ENCODE measurements at regions not wholly inside any gene's neighbourhood (a gene's known extent, or its start where the extent isn't known, plus 50 kb on each side); places are given as distances from the start of the nearest gene placed in this dataset.
"Not testable (repeated sequence)": the region's sequence is repeated elsewhere in the genome, so short reads cannot be mapped to it uniquely, and the experiment has no call there.

- DNase-seq = no peak
Measured at GRCh38 chr21:27058673-27059605, 92.1 kb upstream of the ADAMTS5 start.

GRCh38 chr21:27057997-27058396, 91.1 kb upstream of the ADAMTS5 start:
- no peak for DNase-seq

GRCh38 chr21:27047658-27048314, 80.9 kb upstream of the ADAMTS5 start:
- no peak for DNase-seq

GRCh38 chr21:27047283-27047657, 80.4 kb upstream of the ADAMTS5 start:
- no peak for DNase-seq

GRCh38 chr21:27045281-27045985, 78.5 kb upstream of the ADAMTS5 start:
- DNase-seq = no peak

GRCh38 chr21:27043377-27043776, 76.5 kb upstream of the ADAMTS5 start:
- DNase-seq = no peak

GRCh38 chr21:27040738-27041469, 74.0 kb upstream of the ADAMTS5 start:
- DNase-seq = no peak

DNA sequence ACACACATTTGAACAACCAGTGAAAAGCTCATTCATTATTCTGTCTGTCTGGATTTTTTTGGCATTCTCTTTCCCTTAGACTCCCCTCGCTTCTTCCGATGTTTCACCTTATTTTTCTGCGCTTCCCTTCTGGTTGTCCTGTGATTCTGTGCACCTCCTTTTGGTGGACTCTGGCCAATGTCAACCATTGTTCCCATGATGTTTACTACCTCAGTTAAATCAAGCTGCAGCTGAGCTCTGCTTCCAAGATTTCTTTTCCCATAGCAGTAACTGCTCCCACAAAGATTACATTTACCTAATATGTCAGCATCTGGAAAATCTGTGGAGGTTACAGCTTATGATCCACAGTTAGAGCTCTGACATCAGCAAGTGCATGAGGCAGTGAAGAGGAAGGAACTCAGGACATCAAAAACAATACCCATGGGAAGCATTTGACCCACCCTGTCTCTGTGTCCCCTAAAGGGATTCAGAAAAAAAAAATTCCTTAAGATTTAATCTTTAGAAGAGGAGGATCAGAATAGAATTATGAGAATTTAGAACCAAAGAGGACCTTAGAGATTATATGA, 69.9 kb upstream of the ADAMTS5 start:
- no peak for DNase-seq

GRCh38 chr21:27035791-27036190, 68.9 kb upstream of the ADAMTS5 start:
- no peak for DNase-seq

- no peak for DNase-seq
Measured at GRCh38 chr21:27034796-27035195, 67.9 kb upstream of the ADAMTS5 start.

DNA sequence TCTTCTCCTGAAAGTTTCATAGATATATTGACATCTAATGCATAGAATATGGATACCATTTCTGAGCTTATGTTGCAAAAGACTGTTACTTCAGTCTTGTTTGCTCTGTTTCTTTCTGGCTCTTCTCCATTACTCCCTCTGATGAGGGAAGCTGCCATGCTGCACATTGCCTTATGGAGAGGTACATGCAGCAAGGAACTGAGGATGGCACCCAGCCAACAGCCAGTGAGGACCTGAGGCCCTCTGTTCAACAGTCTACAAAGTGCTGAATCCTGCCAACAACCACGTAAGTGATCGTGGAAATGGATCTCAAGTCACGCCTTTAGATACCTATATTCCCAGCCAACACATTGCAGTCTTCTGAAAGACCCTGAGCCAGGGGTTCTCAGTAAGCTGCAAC, 66.6 kb upstream of the ADAMTS5 start:
- DNase-seq = no peak

- DNase-seq = no peak
Measured at GRCh38 chr21:27026501-27026900, 59.6 kb upstream of the ADAMTS5 start.

DNA sequence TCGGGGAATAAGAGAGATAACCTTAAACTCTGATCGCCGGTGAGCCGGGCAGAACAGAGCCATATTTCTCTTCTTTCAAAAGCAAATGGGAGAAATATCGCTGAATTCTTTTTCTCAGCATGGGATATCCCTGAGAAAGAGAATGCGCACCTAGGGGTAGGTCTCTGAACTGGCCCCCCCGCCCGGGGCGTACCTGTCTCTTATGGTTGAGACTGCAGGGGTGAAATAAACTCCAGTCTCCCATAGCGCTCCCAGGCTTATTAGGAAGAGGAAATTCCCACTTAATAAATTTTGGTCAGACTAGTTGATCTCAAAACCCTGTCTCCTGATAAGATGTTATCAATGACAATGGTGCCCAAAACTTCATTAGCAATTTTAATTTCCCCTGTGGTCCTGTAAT, 58.8 kb upstream of the ADAMTS5 start:
- not testable (repeated sequence) for DNase-seq

GRCh38 chr21:27024971-27025370, 58.1 kb upstream of the ADAMTS5 start:
- DNase-seq = no peak

DNA sequence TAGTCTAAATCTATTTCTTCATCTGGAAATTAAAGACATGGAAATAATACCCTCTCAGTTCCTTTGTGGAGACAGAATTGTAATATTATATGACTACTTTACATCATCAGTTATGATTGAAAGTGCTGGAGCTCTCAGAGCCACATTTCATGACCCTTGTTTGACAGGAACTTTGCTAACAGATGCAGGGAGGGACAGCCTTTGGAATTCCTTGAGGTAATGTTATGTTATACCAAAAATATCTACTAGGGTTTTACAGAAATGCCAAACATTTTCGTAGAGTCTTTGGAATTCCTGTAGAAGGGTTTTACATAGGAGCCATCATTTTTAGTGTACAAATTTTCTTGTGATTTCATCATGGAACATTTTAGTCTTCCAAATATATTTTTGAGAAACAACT, 57.4 kb upstream of the ADAMTS5 start:
- DNase-seq = no peak

GRCh38 chr21:27023186-27023585, 56.3 kb upstream of the ADAMTS5 start:
- DNase-seq = no peak

GRCh38 chr21:27021801-27022200, 54.9 kb upstream of the ADAMTS5 start:
- DNase-seq = no peak

DNA sequence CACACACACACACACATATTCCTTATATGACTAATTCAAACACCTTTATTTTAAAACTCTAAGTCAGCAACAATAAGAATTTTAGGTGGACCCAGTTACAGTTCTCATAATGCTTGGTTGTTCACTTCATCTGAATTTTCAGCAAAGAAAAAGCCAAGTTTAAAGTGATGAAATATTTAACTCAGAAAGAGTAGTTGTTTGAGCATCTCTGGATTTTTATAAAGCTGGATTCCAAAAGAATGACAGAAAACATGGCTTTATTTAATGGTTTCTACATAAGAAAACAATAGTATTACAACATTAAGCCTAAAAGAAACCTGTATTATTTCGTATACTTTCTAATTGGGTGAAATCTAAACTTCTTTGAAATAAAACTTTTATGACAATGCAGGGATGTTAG, 54.2 kb upstream of the ADAMTS5 start:
- no peak for DNase-seq

GRCh38 chr21:27017246-27017645, 50.4 kb upstream of the ADAMTS5 start:
- DNase-seq = no peak
